NCI-H82 (cell line): ENCODE measurements at regions not wholly inside any gene's neighbourhood (a gene's known extent, or its start where the extent isn't known, plus 50 kb on each side); places are given as distances from the start of the nearest gene placed in this dataset.
"Not testable (repeated sequence)": the region's sequence is repeated elsewhere in the genome, so short reads cannot be mapped to it uniquely, and the experiment has no call there.

Experiments used
- DNase-seq: peaks from one replicate; lab custom pipeline; 2025; lab: John Stamatoyannopoulos, UW

- peak; percentile 2 for DNase-seq
These were observed 101.9 kb upstream of the EFNA5 start for GRCh38 chr5:107772418-107773310.

- DNase-seq = no peak
These were observed 101.2 kb upstream of the EFNA5 start for GRCh38 chr5:107771926-107772325.

- DNase-seq = no peak
These were observed 99.3 kb upstream of the EFNA5 start for GRCh38 chr5:107770051-107770450.

GRCh38 chr5:107769519-107769918, 98.8 kb upstream of the EFNA5 start:
- DNase-seq = no peak

- no peak for DNase-seq
These were observed 96.2 kb upstream of the EFNA5 start for GRCh38 chr5:107766972-107767371.

GRCh38 chr5:107766439-107766838, 95.7 kb upstream of the EFNA5 start:
- DNase-seq = no peak

DNA sequence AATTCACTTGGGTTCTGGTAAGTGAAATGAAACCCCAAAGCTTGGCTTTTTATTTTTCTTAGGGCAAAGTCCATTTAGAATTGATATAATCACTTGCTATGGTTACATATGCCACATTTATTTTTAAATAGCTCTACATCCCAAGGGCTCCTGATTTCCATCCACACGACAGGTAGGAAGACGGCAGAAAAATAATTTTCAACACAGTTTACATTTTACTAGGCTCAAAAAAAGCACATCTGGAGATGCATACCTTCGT, 95.0 kb upstream of the EFNA5 start:
- no peak for DNase-seq

GRCh38 chr5:107764976-107765804, 94.5 kb upstream of the EFNA5 start:
- no peak for DNase-seq

GRCh38 chr5:107764282-107764681, 93.5 kb upstream of the EFNA5 start:
- no peak for DNase-seq

DNA sequence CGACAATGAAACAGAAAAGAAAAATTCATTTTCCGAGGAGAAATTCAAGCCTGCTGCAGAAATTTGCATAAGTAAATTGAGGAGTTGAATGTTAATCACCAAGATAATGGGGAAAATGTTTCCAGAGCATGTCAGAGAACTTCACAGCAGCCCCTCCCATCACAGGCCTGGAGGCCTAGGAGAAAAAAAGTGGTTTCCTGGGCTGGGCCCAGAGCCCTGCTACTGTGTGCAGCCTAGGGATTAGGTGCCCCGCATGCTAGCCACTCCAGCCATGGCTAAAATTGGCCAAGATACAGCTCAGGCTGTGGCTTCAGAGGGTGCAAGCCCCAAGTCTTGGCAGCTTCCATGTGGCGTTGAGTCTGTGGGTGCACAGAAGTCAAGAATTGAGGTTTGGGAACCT, 82.7 kb upstream of the EFNA5 start:
- DNase-seq = no peak

- DNase-seq = no peak
These were observed 73.9 kb upstream of the EFNA5 start for GRCh38 chr5:107744418-107745330.

GRCh38 chr5:107743373-107744000, 72.8 kb upstream of the EFNA5 start:
- no peak for DNase-seq

GRCh38 chr5:107739661-107740060, 68.9 kb upstream of the EFNA5 start:
- no peak for DNase-seq

DNA sequence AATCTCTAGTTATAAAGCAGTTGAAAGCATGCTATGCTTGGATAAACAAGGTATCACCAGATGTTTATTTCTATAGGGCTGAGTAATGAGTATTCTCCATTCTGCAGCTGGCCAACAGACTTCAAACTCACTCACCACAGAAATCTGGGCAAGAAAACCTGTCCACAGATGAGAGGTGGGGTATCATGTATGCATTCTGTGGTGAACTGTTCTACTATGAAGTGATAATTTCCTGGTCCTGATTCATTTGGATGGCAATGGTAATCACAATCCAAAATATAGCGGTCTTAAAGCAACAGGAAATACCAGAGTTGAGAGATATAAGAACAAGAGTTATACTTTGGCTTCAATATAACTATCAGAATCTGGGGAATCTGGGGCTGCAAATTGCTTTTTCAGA, 65.9 kb upstream of the EFNA5 start:
- no peak for DNase-seq

GRCh38 chr5:107736089-107736488, 65.4 kb upstream of the EFNA5 start:
- DNase-seq = not testable (repeated sequence)

GRCh38 chr5:107735558-107735957, 64.8 kb upstream of the EFNA5 start:
- no peak for DNase-seq

GRCh38 chr5:107726896-107727295, 56.2 kb upstream of the EFNA5 start:
- DNase-seq = no peak

GRCh38 chr5:107724642-107725041, 53.9 kb upstream of the EFNA5 start:
- DNase-seq = no peak

DNA sequence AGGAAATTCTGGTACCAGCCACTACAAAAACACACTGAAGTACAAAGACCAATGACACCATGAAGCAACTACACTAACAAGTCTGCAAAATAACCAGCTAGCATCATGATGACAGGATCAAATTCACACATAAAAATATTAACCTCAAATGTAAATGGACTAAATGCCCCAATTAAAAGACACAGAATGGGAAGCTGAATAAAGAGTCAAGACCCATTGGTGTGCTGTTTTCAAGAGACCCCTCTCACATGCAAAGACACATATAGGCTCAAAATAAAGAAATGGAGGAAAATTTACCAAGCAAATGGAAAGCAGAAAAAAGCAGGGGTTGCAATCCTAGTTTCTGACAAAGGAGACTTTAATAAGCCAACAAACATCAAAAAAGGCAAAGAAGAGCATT, 50.5 kb upstream of the EFNA5 start:
- not testable (repeated sequence) for DNase-seq
